ENCODE measurements at regions not wholly inside any gene's neighbourhood (a gene's known extent, or its start where the extent isn't known, plus 50 kb on each side); places are given as distances from the start of the nearest gene placed in this dataset.

DNA sequence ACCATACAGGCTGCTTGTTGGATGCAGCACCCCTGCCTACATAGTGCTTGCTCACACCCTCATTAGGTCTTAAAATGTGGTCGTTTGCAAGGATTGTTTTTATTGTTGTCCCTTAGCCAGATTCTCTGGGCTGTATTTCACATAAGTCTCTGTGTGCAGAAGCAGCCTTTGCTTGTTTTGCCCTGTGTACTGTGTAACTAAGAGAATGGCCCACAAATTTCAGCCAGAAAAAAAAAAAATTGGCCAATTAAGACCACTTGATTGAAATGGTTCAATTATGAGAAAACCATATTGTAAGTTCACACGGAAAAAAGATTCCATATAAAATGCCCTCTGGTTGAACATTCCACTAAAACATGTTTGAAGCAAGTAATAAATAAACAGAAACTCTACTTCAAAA is 377.1 kb upstream of the SOX11 start:
- DNase-seq, result peak; percentile 59

- DNase-seq, result peak; percentile 82
Measured at GRCh38 chr2:5315512-5315911, 376.7 kb upstream of the SOX11 start.

DNA sequence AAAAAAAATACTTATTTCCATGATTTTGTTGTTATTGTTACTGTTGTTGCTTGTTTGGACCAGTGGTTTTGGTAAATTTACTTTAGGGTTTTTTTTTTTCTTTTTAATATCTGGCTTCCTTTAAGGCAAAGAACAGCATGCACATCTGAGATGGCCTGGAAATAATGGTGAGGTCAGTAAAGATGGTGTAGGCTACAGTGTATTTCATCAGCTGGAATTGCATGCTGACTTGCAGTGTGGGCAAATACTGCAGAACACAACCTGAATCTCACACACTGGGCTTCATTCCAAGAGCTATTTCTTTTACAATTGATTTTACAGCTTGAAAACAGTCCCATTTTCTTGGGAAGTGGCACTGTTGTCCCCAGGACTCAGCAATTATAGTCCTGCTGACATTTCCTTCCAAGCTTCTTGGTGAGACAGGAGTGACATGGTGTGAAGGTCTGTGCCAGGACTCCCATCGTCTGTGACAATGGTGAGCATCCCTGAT is 376.1 kb upstream of the SOX11 start:
- DNase-seq, result peak; percentile 22

GRCh38 chr2:5319493-5319892 is 372.7 kb upstream of the SOX11 start:
- no peak for DNase-seq

DNA sequence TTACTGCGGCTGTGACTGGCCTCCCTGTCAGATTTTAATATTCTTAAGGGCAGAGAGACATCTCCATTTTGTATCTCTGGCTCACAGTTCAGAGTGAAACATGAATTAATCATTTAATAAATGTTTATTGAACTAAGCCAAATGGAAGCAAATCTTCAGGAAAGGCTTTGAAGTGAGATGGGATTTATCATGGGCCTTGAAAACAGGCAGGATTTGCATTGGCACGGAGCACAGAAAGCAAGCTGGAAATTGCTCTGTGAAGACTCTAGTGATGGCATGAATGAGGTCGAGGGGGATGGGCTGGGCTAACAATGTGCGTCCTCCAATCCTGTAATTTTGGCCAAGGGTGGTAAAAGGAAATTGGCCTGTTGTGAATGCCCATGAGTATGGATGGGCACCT is 369.8 kb upstream of the SOX11 start:
- DNase-seq, result no peak

DNA sequence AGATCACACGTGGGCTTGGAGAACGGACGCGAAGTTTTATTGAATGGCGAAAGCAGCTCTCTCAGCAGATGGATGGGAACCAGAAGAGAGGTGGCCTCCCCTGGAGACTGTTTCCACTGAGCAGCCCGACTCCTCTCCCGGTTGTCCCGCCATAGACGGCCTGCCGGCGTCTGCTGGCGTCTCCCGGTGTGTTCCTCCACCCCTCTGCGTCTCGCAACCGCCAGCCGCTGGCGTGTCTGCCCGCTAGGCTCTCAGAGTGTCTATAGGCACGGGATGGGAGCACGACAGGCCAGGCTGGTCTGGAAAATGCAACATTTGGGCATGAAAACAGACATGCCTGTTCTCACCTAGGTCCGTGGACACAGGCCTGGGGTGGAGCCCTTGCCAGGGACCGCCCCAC is 366.7 kb upstream of the SOX11 start:
- DNase-seq, result no peak

- no peak for DNase-seq
Measured at GRCh38 chr2:5328826-5329225, 363.4 kb upstream of the SOX11 start.

- no peak for DNase-seq
Measured at GRCh38 chr2:5329763-5330162, 362.4 kb upstream of the SOX11 start.

DNA sequence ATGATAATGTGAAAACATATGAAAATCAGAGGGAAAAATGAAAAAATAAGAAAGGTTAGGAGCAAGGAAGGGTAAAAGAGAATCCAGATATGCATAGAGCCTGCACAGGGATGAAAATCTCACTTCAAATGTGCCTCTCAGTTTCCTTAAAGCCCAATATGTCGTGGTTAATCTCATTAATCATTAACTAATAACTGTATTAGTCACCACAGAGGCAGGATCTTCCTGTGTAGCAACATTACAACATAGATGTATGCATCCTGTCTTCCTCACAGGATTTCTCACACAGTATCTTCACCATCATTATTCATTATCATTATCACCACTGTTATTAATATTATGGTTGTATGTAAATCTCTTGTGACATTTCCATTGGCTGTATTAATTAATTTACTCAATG is 361.2 kb upstream of the SOX11 start:
- no peak for DNase-seq

GRCh38 chr2:5332925-5333324 is 359.3 kb upstream of the SOX11 start:
- DNase-seq, result no peak

GRCh38 chr2:5339473-5339872 is 352.7 kb upstream of the SOX11 start:
- no peak for DNase-seq

- DNase-seq, result no peak
Measured at GRCh38 chr2:5343785-5344335, 348.3 kb upstream of the SOX11 start.

- DNase-seq, result no peak
Measured at GRCh38 chr2:5352286-5352685, 339.9 kb upstream of the SOX11 start.

DNA sequence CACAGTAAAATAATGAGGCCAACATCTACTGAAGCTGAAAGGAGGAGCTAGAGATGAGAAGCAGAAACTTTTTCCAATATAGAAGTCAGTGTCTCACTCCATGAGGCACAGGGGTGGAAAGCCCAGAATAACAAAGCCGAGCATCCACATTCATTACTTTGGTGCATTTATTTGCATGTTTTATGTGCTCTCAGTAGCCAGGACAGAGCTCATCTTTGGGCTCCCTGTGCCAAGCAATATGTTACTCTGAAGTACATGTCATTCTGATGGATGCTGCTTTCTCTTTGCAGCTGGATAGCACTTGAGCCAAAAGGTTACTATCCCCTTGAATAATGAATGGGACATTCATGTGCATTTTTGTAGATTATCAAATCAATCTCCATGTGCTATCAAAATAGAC is 338.6 kb upstream of the SOX11 start:
- DNase-seq, result no peak

GRCh38 chr2:5359397-5359796 is 332.8 kb upstream of the SOX11 start:
- DNase-seq, result no peak

GRCh38 chr2:5360081-5360480 is 332.1 kb upstream of the SOX11 start:
- no peak for DNase-seq

DNA sequence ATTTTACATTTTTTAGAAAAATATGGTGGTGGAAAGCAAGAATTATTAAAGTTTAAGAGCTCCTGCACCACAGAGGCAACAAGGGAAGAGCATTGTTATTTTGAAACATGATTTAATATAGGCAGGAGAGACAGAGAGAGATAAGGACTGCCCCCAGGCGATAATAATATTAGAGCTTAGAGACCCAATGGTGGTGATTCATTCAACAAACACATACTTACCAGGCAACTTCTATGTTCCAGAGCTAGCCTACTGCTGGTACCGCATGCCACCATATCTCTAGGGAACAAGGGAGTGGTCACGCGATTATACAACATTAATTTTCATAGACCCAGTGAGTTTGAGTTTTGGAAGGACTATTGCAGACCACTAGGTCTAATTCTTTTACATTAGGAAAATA is 327.8 kb upstream of the SOX11 start:
- DNase-seq, result no peak

- peak; percentile 53 for DNase-seq
Measured at GRCh38 chr2:5365871-5366461, 326.2 kb upstream of the SOX11 start.

DNA sequence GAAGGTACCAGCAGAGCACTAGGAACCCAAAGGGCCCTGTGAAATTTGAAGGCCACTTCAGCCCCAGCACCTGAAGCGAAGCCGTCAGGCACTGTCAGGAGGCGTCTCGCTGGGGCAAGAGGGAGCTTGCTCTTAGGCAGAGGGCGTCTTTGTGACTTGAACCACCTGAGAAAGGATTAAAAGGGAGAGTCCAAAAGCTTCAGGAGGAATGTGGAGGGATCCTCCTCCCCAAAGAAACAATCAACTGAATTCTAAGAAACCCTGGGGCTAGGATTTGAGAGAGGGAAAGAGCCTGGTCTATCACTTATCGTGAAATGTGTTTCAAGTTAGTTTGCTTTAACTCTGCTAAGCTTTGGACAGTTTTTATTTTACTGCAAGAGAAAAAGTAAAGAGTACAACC is 324.9 kb upstream of the SOX11 start:
- no peak for DNase-seq

DNA sequence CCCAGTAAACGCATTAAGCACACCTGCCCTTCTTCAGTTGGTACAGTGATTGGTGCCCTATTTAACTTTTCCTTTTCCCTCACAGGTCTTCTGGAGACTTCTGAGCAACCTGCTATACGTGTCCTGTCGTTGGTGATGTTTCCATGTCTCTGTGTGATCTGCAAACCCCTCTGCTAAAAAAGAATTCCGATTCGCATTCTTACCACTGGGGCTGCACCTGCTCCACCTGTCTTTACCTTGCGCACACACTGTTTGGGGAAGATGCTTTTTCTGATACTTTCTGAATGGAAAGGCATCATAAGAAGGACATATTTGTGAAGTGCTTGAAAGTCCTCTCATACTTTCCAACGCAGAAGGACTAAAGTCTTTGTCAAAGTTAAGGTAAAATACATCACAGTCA is 323.9 kb upstream of the SOX11 start:
- DNase-seq, result no peak

- DNase-seq, result no peak
Measured at GRCh38 chr2:5369510-5369909, 322.7 kb upstream of the SOX11 start.

DNA sequence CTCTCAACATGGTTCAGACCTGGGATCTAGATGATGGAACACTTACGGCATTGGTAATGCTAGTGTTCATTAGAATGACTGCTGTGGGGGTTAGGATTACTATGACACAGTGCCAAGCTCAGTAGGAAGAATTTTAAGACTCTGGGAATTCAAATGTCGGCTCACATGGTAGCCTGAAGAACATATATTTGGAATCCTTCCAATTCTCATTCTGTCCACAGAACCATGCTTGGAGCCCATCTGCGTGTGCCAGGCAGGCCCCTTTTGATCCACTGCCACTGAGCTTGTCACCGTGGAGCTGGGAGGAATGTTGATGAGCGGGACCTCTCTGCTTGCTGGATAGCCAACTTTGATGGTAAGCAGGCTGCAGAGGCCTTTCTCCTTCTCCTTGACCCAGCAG is 322.0 kb upstream of the SOX11 start:
- no peak for DNase-seq

- DNase-seq, result no peak
Measured at GRCh38 chr2:5372141-5372540, 320.0 kb upstream of the SOX11 start.

DNA sequence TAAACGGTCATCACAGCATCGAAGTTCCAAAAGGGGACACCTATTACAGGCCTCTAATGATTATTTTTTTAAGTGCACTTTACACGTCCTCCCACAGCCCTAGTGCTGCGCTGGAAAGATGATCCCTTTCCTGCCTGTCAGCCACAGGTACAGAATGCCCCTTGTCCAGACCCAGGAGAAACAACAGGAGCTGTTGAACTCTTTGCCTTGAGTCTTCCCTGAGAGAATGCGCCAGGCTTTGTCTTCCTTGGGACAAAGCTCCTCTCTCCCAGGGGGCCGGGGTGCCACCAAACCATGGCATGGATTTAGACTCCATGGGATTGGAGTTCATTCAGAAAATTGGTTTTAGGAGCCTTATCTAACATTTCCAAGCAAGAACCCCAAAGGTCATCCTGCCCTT is 319.0 kb upstream of the SOX11 start:
- DNase-seq, result no peak

DNA sequence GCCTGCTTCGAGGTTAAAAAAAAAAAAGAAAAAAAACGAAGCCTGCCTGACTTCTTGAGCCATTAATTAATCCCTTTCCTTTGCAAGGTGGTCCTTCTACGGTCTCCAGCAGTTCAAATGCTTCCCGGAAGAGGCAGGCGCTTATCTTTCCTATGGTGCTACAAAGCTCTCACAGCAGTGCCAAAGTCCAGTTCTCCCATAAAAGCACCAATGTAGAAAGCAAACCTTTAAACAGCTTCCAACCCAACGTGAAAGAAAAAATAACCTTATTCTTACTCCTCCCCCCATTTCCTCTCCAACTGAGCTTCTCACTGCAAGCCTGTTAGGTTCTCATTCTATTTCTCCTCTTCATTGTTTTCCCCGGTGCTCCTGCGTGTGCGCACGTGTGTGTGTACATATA is 317.4 kb upstream of the SOX11 start:
- DNase-seq, result no peak

All from NCI-H1105 (cell line).